Upper lobe of right lung (tissue), 1 donor: ENCODE measurements at regions not wholly inside any gene's neighbourhood (a gene's known extent, or its start where the extent isn't known, plus 50 kb on each side); places are given as distances from the start of the nearest gene placed in this dataset.
A peak's percentile ranks its signal among the peaks of the same experiment; 100 is the strongest.

Source experiments
- ATAC-seq: fragments of 200-7000 bp; cut with Tn5 transposase; one replicate; pipeline ENCODE4 v1.9.1; 2020; ENCODE audit warnings: mild to moderate bottlenecking, moderate library complexity
- DNase-seq: peaks from one replicate; pipeline ENCODE4 v3.0.0-alpha.2; 2020
- H3K27ac ChIP-seq: fragments of 200-600 bp; one replicate; pipeline ENCODE4 v1.8.0; 2022
- H3K27me3 ChIP-seq: fragments of 200-600 bp; one replicate; pipeline ENCODE4 v1.8.0; 2022; ENCODE audit warnings: mild to moderate bottlenecking
- H3K36me3 ChIP-seq: fragments of 200-600 bp; one replicate; pipeline ENCODE4 v1.8.0; 2022
- H3K4me1 ChIP-seq: fragments of 200-600 bp; one replicate; pipeline ENCODE4 v1.8.0; 2022
- H3K4me3 ChIP-seq: fragments of 200-600 bp; one replicate; pipeline ENCODE4 v1.8.0; 2022; ENCODE audit warnings: mild to moderate bottlenecking
- H3K9me3 ChIP-seq: fragments of 200-600 bp; one replicate; pipeline ENCODE4 v1.8.0; 2022
- intact Hi-C: fragments of 100-400 bp; cut with DNase I; formaldehyde crosslinking; loops from one replicate; pipeline ENCODE4 v1.11.0; 2022
- TF ChIP-seq, protein P1 (sequence below): fragments of 200-600 bp; IDR thresholded peaks from one replicate; pipeline ENCODE4 v1.8.0; 2022; ENCODE audit warnings: antibody characterized with exemption
- donor health status: DM: no; HTN: yes; CAD: no; lungs with severe emphysema.

DNA sequence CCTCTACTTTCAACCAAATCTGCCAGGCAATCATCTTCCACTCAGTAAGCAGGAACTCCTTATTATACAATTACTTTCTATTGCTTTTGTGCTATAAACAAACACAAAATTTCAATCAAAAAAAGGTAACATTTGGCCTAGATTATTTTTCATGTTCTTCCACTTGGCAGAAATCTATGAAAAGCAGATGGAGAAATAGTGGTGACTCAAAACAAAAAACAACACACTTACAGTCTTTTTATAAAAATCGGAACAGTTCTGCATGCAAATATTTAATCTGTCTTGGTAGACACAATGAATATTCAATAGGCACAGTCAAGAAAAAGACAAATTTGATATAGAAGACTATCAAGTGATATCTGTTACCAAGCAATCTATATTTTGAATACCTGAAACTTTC lies 376.8 kb downstream of the RPS29 start:
- ATAC-seq: no peak
- Histone ChIP-seq H3K9me3 (no peaks in the 10 kb centered on the region), H3K27me3 (no peaks in the 10 kb centered on the region), H3K4me1 (no peaks in the 10 kb centered on the region), H3K36me3 (no peaks in the 10 kb centered on the region), H3K4me3 (no peak overlapping the region), H3K27ac (no peak overlapping the region)
- DNase-seq: no peak
- intact Hi-C loops: no loop called here
- TF ChIP-seq, protein P1, sequence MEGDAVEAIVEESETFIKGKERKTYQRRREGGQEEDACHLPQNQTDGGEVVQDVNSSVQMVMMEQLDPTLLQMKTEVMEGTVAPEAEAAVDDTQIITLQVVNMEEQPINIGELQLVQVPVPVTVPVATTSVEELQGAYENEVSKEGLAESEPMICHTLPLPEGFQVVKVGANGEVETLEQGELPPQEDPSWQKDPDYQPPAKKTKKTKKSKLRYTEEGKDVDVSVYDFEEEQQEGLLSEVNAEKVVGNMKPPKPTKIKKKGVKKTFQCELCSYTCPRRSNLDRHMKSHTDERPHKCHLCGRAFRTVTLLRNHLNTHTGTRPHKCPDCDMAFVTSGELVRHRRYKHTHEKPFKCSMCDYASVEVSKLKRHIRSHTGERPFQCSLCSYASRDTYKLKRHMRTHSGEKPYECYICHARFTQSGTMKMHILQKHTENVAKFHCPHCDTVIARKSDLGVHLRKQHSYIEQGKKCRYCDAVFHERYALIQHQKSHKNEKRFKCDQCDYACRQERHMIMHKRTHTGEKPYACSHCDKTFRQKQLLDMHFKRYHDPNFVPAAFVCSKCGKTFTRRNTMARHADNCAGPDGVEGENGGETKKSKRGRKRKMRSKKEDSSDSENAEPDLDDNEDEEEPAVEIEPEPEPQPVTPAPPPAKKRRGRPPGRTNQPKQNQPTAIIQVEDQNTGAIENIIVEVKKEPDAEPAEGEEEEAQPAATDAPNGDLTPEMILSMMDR: no peak

DNA sequence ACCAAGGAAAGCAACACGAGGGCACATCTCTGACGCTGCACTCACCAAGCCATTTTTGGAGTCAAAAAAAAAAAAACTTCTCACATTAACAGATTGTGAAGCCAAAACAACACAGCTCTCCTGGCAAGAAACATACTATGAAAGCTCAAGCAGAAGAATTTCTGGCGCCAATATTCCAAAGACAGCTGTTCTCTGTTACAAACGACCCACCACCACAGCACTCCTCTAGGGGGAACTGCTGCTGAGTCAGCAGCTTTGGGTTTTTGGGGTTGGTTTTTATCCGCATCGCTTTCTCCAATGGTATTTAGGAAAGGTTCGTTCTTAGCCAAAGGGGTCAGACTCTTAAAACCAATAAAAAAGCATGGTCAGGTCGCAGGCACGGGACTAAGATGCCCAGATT lies 379.4 kb downstream of the RPS29 start:
- Histone ChIP-seq H3K9me3 (no peaks in the 10 kb centered on the region), H3K36me3 (no peaks in the 10 kb centered on the region), H3K27ac (no peak overlapping the region), H3K4me3 (no peak overlapping the region), H3K4me1 (no peaks in the 10 kb centered on the region), H3K27me3 (no peaks in the 10 kb centered on the region)
- ATAC-seq: no peak
- TF ChIP-seq, protein P1: no peak
- intact Hi-C loops: no loop called here
- DNase-seq: no peak

DNA sequence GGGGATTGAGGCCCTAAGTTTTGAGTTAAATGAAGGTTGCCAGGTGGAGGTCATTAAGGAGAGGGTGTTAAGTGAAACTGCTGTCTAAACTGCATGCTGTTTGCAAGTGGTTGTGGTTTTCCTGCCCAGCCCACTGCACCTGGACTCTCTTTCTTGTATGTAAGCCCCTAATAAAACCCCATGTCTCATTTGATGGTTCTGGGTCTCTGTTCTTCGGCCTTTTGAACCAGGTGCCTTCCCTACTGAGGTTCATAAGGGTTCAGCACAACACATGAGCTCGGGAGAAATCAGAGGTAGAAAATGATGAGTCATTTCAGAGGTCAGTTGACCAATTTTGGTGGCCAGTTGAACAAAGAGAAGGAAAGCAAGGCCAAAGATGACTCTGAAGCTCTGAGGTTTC lies 382.5 kb downstream of the RPS29 start:
- ATAC-seq (no peak), DNase-seq (no peak)
- no peaks in the 10 kb centered on the region for H3K36me3 ChIP-seq
- H3K4me1 ChIP-seq: no peaks in the 10 kb centered on the region
- TF ChIP-seq, protein P1: no peak
- H3K9me3 ChIP-seq: no peaks in the 10 kb centered on the region
- intact Hi-C loops: no loop called here
- no peak overlapping the region for H3K4me3 ChIP-seq
- no peak overlapping the region for H3K27ac ChIP-seq
- H3K27me3 ChIP-seq: no peaks in the 10 kb centered on the region

DNA sequence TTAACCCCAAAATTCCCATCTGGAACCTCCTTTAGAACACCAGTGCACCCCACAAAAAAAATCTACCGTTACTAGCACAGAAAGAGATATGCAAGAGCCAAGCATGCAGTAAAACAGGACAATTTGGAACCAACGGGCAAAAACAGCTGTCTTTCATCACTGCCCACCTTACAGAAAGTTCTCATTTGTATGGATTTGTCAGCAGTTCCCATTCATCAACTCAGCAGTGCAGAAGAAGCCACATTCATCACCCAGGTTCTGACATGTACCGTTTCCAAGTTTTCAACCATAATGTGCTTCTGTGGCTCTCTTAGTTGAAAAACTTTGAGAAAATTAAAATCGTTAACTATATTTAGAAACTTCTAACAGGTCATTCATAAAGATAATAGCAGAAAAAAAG lies 387.0 kb downstream of the RPS29 start:
- no peak overlapping the region for H3K27ac ChIP-seq
- intact Hi-C loops: no loop called here
- DNase-seq: no peak
- H3K9me3 ChIP-seq: no peaks in the 10 kb centered on the region
- no peaks in the 10 kb centered on the region for H3K27me3 ChIP-seq
- TF ChIP-seq, protein P1: no peak
- H3K4me3 ChIP-seq: no peak overlapping the region
- no peaks in the 10 kb centered on the region for H3K4me1 ChIP-seq
- ATAC-seq: no peak
- H3K36me3 ChIP-seq: no peaks in the 10 kb centered on the region

DNA sequence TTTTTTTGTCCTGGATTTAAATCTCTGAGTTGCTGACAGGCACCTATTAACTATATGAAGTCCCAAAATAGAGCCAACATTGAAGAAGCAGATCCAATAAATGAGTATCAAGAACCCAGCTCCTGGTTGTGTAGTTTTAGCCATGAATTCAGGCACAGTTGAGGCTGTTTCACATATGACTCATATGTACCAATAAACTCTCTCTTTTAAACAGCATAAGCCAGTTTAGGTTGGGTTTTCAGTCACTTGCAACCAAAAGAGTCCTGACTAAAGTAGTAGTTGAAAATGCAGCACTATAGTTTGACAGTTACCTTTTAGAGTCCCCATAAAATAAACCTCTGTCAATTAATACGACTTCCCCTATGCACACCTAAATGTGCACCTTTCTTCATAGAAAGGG lies 389.9 kb downstream of the RPS29 start:
- no peak overlapping the region for H3K4me3 ChIP-seq
- TF ChIP-seq, protein P1: no peak
- DNase-seq (no peak), ATAC-seq (no peak)
- H3K27me3 ChIP-seq: no peaks in the 10 kb centered on the region
- H3K9me3 ChIP-seq: no peaks in the 10 kb centered on the region
- intact Hi-C loops: no loop called here
- no peak overlapping the region for H3K27ac ChIP-seq
- no peaks in the 10 kb centered on the region for H3K36me3 ChIP-seq
- no peaks in the 10 kb centered on the region for H3K4me1 ChIP-seq

DNA sequence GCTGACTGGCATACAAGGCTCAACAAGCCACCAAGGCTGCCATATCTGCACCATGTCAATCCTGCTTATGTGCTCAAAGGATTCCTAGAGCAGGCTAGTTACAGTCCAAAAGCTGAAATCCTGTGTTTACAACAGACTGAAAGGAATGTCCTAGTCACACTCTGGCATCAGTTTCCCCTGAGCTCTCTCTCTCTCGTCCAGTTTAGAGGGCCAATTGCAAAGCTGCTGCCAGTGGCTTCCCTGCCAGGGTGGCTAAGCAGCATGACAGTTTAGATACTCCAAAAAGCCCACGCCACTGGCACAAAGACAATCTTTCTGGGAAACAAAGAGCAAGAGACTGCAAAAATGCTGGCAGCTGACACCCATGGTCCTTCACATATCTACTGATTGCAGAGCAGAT lies 392.1 kb downstream of the RPS29 start:
- Histone ChIP-seq H3K4me3 (no peak overlapping the region), H3K27ac (no peak overlapping the region), H3K9me3 (no peaks in the 10 kb centered on the region), H3K27me3 (no peaks in the 10 kb centered on the region), H3K36me3 (no peaks in the 10 kb centered on the region), H3K4me1 (no peaks in the 10 kb centered on the region)
- intact Hi-C loops: no loop called here
- DNase-seq (no peak), ATAC-seq (peak; percentile 37)
- TF ChIP-seq, protein P1: no peak
